A549 (cell line): ENCODE measurements at regions not wholly inside any gene's neighbourhood (a gene's known extent, or its start where the extent isn't known, plus 50 kb on each side); places are given as distances from the start of the nearest gene placed in this dataset.

Source experiments
- ATAC-seq, 2 experiments: fragments of 200-7000 bp in 1 of 2; fragments of >200 bp in 1 of 2; cut with Nextera tagmentation in 1 of 2; cut with Tn5 transposase in 1 of 2; 3 replicates each; pipeline versions ENCODE4 v1.8.0 to v1.9.1; 2018 to 2020; ENCODE audit warnings: mild to moderate bottlenecking in 1 of 2, moderate library complexity in 1 of 2
- CTCF ChIA-PET: fragments of 300-600 bp; sonication (Branson Sonifier 250); formaldehyde crosslinking; extraction: SDS; loops from one replicate; lab custom pipeline; 2021; ENCODE audit warnings: antibody characterized with exemption, inconsistent platforms; lab: Yijun Ruan, JAX
- POLR2A ChIA-PET: fragments of 350-600 bp; formaldehyde crosslinking; extraction: SDS; loops from one replicate; lab custom pipeline; 2021; ENCODE audit warnings: antibody characterized with exemption, inconsistent platforms; lab: Yijun Ruan, JAX
- DNase-seq, 2 experiments: peaks; one replicate each; pipeline versions ENCODE4 v3.0.0 to v3.0.0-alpha.2; 2011 to 2016; ENCODE audit warnings: low read depth in 1 of 2, low spot score in 1 of 2
- FAIRE-seq: peaks from 2 replicates; lab custom pipeline; 2011; peaks lifted over from hg19 to GRCh38; lab: Jason Lieb, UNC
- H3K27ac ChIP-seq, 2 experiments: fragments of >200 bp; sonication (Bioruptor Twin); formaldehyde crosslinking; 3 replicates each; pipeline ENCODE4 v1.5.1; 2016 to 2017
- H3K4me1 ChIP-seq: fragments of >200 bp; sonication (Bioruptor Twin); formaldehyde crosslinking; 3 replicates; pipeline ENCODE4 v1.6.1; 2016
- H3K4me2 ChIP-seq: fragments of >200 bp; sonication (Bioruptor Twin); formaldehyde crosslinking; 3 replicates; pipeline ENCODE4 v1.6.1; 2016
- H3K4me3 ChIP-seq: fragments of >200 bp; sonication (Bioruptor Twin); formaldehyde crosslinking; 3 replicates; pipeline ENCODE4 v1.5.1; 2016
- H3K9me3 ChIP-seq: fragments of >200 bp; sonication (Bioruptor Twin); formaldehyde crosslinking; 3 replicates; pipeline ENCODE4 v1.6.1; 2016
- CBX2 ChIP-seq: fragments of 200-600 bp; sonication (generic); IDR thresholded peaks from 2 replicates; pipeline ENCODE4 v1.6.1; 2016; ENCODE audit warnings: low read depth, mild to moderate bottlenecking, borderline replicate concordance
- CHD2 ChIP-seq: fragments of 150-350 bp; IDR thresholded peaks from 2 replicates; pipeline ENCODE4 v1.6.1; 2014; ENCODE audit warnings: low read length; ENCODE audit not compliant: partially characterized antibody
- EHF ChIP-seq: fragments of 250-450 bp; sonication (Bioruptor Pico); IDR thresholded peaks from 2 replicates; pipeline ENCODE4 v1.5.0; 2020; ENCODE audit warnings: mild to moderate bottlenecking
- EP300 ChIP-seq, 2 experiments: fragments of >200 bp; sonication (Bioruptor Twin); formaldehyde crosslinking; IDR thresholded peaks; 2 replicates in 1 of 2; 3 replicates in 1 of 2; pipeline ENCODE4 v1.6.1; 2016 to 2017
- GATA3 ChIP-seq: IDR thresholded peaks from 2 replicates; pipeline ENCODE4 v1.6.1; 2012; ENCODE audit warnings: borderline replicate concordance
- HDAC2 ChIP-seq: fragments of 200-600 bp; sonication (generic); IDR thresholded peaks from 2 replicates; pipeline ENCODE4 v1.6.1; 2016
- HOXB5 ChIP-seq: fragments of 250-450 bp; sonication (Bioruptor Pico); IDR thresholded peaks from 2 replicates; pipeline ENCODE4 v1.5.0; 2020; ENCODE audit warnings: mild to moderate bottlenecking, moderate library complexity
- MAZ ChIP-seq: fragments of 150-350 bp; IDR thresholded peaks from 2 replicates; pipeline ENCODE4 v1.6.1; 2014; ENCODE audit warnings: antibody characterized with exemption, low read depth, low read length, borderline replicate concordance
- NFE2L2 ChIP-seq: fragments of 150-350 bp; conservative IDR thresholded peaks from 2 replicates; pipeline ENCODE4 v1.6.1; 2014; ENCODE audit warnings: low read length
- NR3C1 ChIP-seq: fragments of >200 bp; sonication (Bioruptor Twin); formaldehyde crosslinking; IDR thresholded peaks from 3 replicates; pipeline ENCODE4 v1.6.1; 2017
- PHF8 ChIP-seq: fragments of 200-600 bp; sonication (generic); IDR thresholded peaks from 2 replicates; pipeline ENCODE4 v1.6.1; 2016; ENCODE audit warnings: low read depth, mild to moderate bottlenecking, antibody characterized with exemption, moderate library complexity, borderline replicate concordance
- RAD21 ChIP-seq, 2 experiments: fragments of >200 bp in 1 of 2; sonication (Bioruptor Twin) in 1 of 2; formaldehyde crosslinking in 1 of 2; IDR thresholded peaks in 1 of 2; conservative IDR thresholded peaks in 1 of 2; 2 replicates in 1 of 2; 3 replicates in 1 of 2; pipeline ENCODE4 v1.6.1; 2012 to 2018; ENCODE audit warnings: inconsistent platforms in 1 of 2
- RFX5 ChIP-seq: fragments of 450-650 bp; IDR thresholded peaks from 2 replicates; pipeline ENCODE4 v1.7.1; 2014; ENCODE audit warnings: antibody characterized with exemption, mild to moderate bottlenecking, moderate library complexity
- RNF2 ChIP-seq: fragments of 200-600 bp; sonication (generic); IDR thresholded peaks from 2 replicates; pipeline ENCODE4 v1.6.1; 2016; ENCODE audit warnings: low read depth, mild to moderate bottlenecking, antibody characterized with exemption, moderate library complexity, borderline replicate concordance
- TFCP2L1 ChIP-seq: fragments of 250-450 bp; sonication (Bioruptor Pico); IDR thresholded peaks from 2 replicates; pipeline ENCODE4 v1.5.0; 2021; ENCODE audit warnings: mild to moderate bottlenecking
- ZC3H11A ChIP-seq: fragments of 450-650 bp; IDR thresholded peaks from 2 replicates; pipeline ENCODE4 v1.6.1; 2014; ENCODE audit warnings: antibody characterized with exemption, mild to moderate bottlenecking
- ZFP36 ChIP-seq: fragments of 450-650 bp; IDR thresholded peaks from 2 replicates; pipeline ENCODE4 v1.6.1; 2014; ENCODE audit warnings: borderline replicate concordance; ENCODE audit not compliant: partially characterized antibody
- WGBS: methylation state at CpG from one replicate; pipeline ENCODE4 v1.1.6; 2017; ENCODE audit errors: missing lambda C conversion rate; 5-methylcytosine and 5-hydroxymethylcytosine counted together
- TF ChIP-seq, protein P1 (sequence below): fragments of 250-450 bp; sonication (Bioruptor Pico); IDR thresholded peaks from 2 replicates; pipeline ENCODE4 v1.5.0; 2020; ENCODE audit warnings: low read depth, mild to moderate bottlenecking, moderate library complexity
- TF ChIP-seq, protein P2 (sequence below): fragments of >200 bp; sonication (Bioruptor Twin); formaldehyde crosslinking; IDR thresholded peaks from 3 replicates; pipeline ENCODE4 v1.6.1; 2016
- TF ChIP-seq, protein P3 (sequence below): IDR thresholded peaks from 2 replicates; pipeline ENCODE4 v1.6.1; 2012
- TF ChIP-seq, protein P4 (sequence below): fragments of >200 bp; sonication (Bioruptor Twin); formaldehyde crosslinking; IDR thresholded peaks from 3 replicates; pipeline ENCODE4 v1.5.1; 2016

DNA sequence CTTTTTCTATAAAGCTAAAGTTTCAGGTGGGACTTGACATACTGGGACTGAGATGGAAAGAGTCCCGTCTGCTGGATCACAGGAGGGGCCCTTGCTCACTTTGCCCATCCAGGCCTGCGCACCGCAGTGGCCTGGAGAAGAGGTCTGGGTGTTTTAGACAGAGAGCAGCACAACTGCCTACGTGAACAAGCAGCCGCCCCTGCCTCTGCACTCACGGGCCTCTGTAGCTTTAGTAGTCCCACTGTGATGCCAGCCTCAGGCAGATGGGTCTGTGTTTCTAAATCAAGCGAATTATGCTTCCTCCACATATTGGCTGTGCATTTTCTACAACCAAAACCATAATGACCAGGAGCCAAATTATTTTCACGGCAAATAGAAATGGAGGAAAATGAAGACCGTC, 184.8 kb upstream of the FOXQ1 start:
- DNase-seq (no peak), FAIRE-seq (no peak), ATAC-seq (no peak)
- TF ChIP-seq, protein P1, sequence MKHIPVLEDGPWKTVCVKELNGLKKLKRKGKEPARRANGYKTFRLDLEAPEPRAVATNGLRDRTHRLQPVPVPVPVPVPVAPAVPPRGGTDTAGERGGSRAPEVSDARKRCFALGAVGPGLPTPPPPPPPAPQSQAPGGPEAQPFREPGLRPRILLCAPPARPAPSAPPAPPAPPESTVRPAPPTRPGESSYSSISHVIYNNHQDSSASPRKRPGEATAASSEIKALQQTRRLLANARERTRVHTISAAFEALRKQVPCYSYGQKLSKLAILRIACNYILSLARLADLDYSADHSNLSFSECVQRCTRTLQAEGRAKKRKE (CRISPR knock-in tag), result no peak
- TF ChIP-seq CBX2 (no peak), RAD21 (conservative IDR thresholded peaks at IDR 0.05 in 1 of 2, IDR thresholded peaks at IDR 0.05 in 1 of 2) (no peak)
- Histone ChIP-seq H3K27ac (no peak overlapping the region), H3K4me2 (no peak overlapping the region), H3K9me3 (no peaks in the 10 kb centered on the region), H3K4me3 (no peak overlapping the region), H3K4me1 (no peaks in the 10 kb centered on the region)
- CTCF ChIA-PET, result no interaction called here
- POLR2A ChIA-PET, result no interaction called here
- 80% methylated on average over 9 of the region's 9 CpGs for WGBS

GRCh38 chr6:1126036-1126435, 185.9 kb upstream of the FOXQ1 start:
- Histone ChIP-seq H3K9me3 (no peaks in the 10 kb centered on the region), H3K4me2 (no peak overlapping the region), H3K27ac (no peak overlapping the region), H3K4me1 (no peaks in the 10 kb centered on the region), H3K4me3 (no peak overlapping the region)
- DNase-seq (no peak), FAIRE-seq (no peak), ATAC-seq (no peak)
- no peak for TF ChIP-seq ZC3H11A
- TF ChIP-seq RFX5, result no peak
- TF ChIP-seq EHF, result no peak
- TF ChIP-seq, protein P2, sequence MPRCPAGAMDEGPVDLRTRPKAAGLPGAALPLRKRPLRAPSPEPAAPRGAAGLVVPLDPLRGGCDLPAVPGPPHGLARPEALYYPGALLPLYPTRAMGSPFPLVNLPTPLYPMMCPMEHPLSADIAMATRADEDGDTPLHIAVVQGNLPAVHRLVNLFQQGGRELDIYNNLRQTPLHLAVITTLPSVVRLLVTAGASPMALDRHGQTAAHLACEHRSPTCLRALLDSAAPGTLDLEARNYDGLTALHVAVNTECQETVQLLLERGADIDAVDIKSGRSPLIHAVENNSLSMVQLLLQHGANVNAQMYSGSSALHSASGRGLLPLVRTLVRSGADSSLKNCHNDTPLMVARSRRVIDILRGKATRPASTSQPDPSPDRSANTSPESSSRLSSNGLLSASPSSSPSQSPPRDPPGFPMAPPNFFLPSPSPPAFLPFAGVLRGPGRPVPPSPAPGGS, result no peak
- TF ChIP-seq GATA3, result no peak
- no peak for TF ChIP-seq RNF2
- TF ChIP-seq PHF8, result no peak
- no peak for TF ChIP-seq HDAC2
- TF ChIP-seq HOXB5 (CRISPR knock-in tag), result no peak
- no peak for TF ChIP-seq MAZ
- TF ChIP-seq ZFP36, result no peak
- TF ChIP-seq, protein P3, sequence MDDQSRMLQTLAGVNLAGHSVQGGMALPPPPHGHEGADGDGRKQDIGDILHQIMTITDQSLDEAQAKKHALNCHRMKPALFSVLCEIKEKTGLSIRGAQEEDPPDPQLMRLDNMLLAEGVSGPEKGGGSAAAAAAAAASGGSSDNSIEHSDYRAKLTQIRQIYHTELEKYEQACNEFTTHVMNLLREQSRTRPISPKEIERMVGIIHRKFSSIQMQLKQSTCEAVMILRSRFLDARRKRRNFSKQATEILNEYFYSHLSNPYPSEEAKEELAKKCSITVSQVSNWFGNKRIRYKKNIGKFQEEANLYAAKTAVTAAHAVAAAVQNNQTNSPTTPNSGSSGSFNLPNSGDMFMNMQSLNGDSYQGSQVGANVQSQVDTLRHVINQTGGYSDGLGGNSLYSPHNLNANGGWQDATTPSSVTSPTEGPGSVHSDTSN, result no peak
- no peak for TF ChIP-seq CHD2
- no peak for TF ChIP-seq NFE2L2
- TF ChIP-seq, protein P1 (CRISPR knock-in tag), result no peak
- TF ChIP-seq EP300 (IDR thresholded peaks at IDR 0.05), result no peak
- TF ChIP-seq TFCP2L1 (CRISPR knock-in tag), result no peak
- TF ChIP-seq, protein P4, sequence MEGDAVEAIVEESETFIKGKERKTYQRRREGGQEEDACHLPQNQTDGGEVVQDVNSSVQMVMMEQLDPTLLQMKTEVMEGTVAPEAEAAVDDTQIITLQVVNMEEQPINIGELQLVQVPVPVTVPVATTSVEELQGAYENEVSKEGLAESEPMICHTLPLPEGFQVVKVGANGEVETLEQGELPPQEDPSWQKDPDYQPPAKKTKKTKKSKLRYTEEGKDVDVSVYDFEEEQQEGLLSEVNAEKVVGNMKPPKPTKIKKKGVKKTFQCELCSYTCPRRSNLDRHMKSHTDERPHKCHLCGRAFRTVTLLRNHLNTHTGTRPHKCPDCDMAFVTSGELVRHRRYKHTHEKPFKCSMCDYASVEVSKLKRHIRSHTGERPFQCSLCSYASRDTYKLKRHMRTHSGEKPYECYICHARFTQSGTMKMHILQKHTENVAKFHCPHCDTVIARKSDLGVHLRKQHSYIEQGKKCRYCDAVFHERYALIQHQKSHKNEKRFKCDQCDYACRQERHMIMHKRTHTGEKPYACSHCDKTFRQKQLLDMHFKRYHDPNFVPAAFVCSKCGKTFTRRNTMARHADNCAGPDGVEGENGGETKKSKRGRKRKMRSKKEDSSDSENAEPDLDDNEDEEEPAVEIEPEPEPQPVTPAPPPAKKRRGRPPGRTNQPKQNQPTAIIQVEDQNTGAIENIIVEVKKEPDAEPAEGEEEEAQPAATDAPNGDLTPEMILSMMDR, result no peak
- TF ChIP-seq NR3C1, result no peak
- ChIA-PET POLR2A (no interaction called here), CTCF (no interaction called here)
- WGBS, result 57% methylated on average over 7 of the region's 7 CpGs
